Neural cell (in vitro differentiated cells): ENCODE measurements at regions not wholly inside any gene's neighbourhood (a gene's known extent, or its start where the extent isn't known, plus 50 kb on each side); places are given as distances from the start of the nearest gene placed in this dataset.

Experiments
- H2AFZ ChIP-seq: fragments of 200-600, 300-800 bp; sonication (generic), shearing (Covaris generic); 2 replicates; pipeline ENCODE4 v1.6.0; 2014; ENCODE audit warnings: low read depth, mild to moderate bottlenecking, antibody characterized with exemption, low read length, moderate library complexity
- H3F3A ChIP-seq: fragments of 200-600 bp; shearing (Covaris generic); 2 replicates; pipeline ENCODE4 v1.6.1; 2016; ENCODE audit warnings: mild to moderate bottlenecking, moderate library complexity, mixed read lengths, antibody characterized with exemption, low read length; ENCODE audit not compliant: insufficient read depth, poor library complexity, severe bottlenecking
- H3K27ac ChIP-seq: fragments of 200-600, 300-800 bp; sonication (generic), shearing (Covaris generic); 2 replicates; pipeline ENCODE4 v1.5.1; 2014; ENCODE audit warnings: mild to moderate bottlenecking, low read length, moderate library complexity
- H3K27me3 ChIP-seq: fragments of 300-800, 200-600 bp; sonication (generic), shearing (Covaris generic); 2 replicates; pipeline ENCODE4 v1.6.0; 2014; ENCODE audit warnings: mild to moderate bottlenecking, low read depth, low read length, moderate library complexity; ENCODE audit not compliant: insufficient read depth
- H3K36me3 ChIP-seq: fragments of 300-800, 200-600 bp; sonication (generic), shearing (Covaris generic); 2 replicates; pipeline ENCODE4 v1.5.1; 2014; ENCODE audit warnings: mild to moderate bottlenecking, antibody characterized with exemption, low read length, moderate library complexity; ENCODE audit not compliant: insufficient read depth
- H3K4me2 ChIP-seq: fragments of 300-800, 200-600 bp; sonication (generic), shearing (Covaris generic); 2 replicates; pipeline ENCODE4 v1.6.0; 2014; ENCODE audit warnings: mild to moderate bottlenecking, low read length
- H3K4me3 ChIP-seq: fragments of 300-800, 200-600 bp; sonication (generic), shearing (Covaris generic); 2 replicates; pipeline ENCODE4 v1.5.1; 2014; ENCODE audit warnings: mild to moderate bottlenecking, low read length, moderate library complexity
- H3K79me2 ChIP-seq: fragments of 200-600 bp; shearing (Covaris generic); replicated peaks from 2 replicates; pipeline ENCODE4 v1.6.0; 2014; ENCODE audit warnings: mild to moderate bottlenecking, low read length, moderate library complexity; ENCODE audit not compliant: insufficient read depth
- H3K9ac ChIP-seq: fragments of 300-800, 200-600 bp; sonication (generic), shearing (Covaris generic); 2 replicates; pipeline ENCODE4 v1.6.1; 2016; ENCODE audit warnings: mild to moderate bottlenecking, low read length, mixed read lengths
- H3K9me2 ChIP-seq: fragments of 200-600 bp; shearing (Covaris generic); 2 replicates; pipeline ENCODE4 v1.6.1; 2016; ENCODE audit warnings: mild to moderate bottlenecking, low read length, mixed read lengths; ENCODE audit not compliant: insufficient read depth
- H3K9me3 ChIP-seq: fragments of 200-600, 300-800 bp; sonication (generic), shearing (Covaris generic); 2 replicates; pipeline ENCODE4 v1.6.1; 2016; ENCODE audit warnings: mild to moderate bottlenecking, mixed run types, low read length, moderate library complexity, mixed read lengths
- H4K20me1 ChIP-seq: fragments of 200-600 bp; shearing (Covaris generic); 2 replicates; pipeline ENCODE4 v1.6.1; 2016; ENCODE audit warnings: mild to moderate bottlenecking, mixed run types; ENCODE audit not compliant: insufficient read depth
- EP300 ChIP-seq: fragments of 450-650 bp; conservative IDR thresholded peaks from 2 replicates; pipeline ENCODE4 v1.6.1; 2014; ENCODE audit warnings: antibody characterized with exemption, mild to moderate bottlenecking, moderate library complexity; ENCODE audit not compliant: poor library complexity, severe bottlenecking
- EZH2 ChIP-seq: fragments of 200-600, 300-800 bp; shearing (Covaris generic), sonication (generic); IDR thresholded peaks from 2 replicates; pipeline ENCODE4 v1.6.1; 2014; ENCODE audit warnings: antibody characterized with exemption, low read length, borderline replicate concordance, mild to moderate bottlenecking; ENCODE audit not compliant: insufficient read depth, poor library complexity, severe bottlenecking
- MXI1 ChIP-seq: fragments of 450-650 bp; conservative IDR thresholded peaks from 2 replicates; pipeline ENCODE4 v1.6.1; 2014; ENCODE audit warnings: antibody characterized with exemption, mild to moderate bottlenecking; ENCODE audit not compliant: poor library complexity, severe bottlenecking
- POLR2AphosphoS5 ChIP-seq: IDR thresholded peaks from 2 replicates; pipeline ENCODE4 v1.6.1; 2012
- RAD21 ChIP-seq: fragments of 450-650 bp; conservative IDR thresholded peaks from 2 replicates; pipeline ENCODE4 v1.6.1; 2014; ENCODE audit warnings: antibody characterized with exemption, mild to moderate bottlenecking, moderate library complexity
- REST ChIP-seq: IDR thresholded peaks from 2 replicates; pipeline ENCODE4 v1.6.1; 2012; ENCODE audit warnings: borderline replicate concordance
- SMC3 ChIP-seq: fragments of 450-650 bp; conservative IDR thresholded peaks from 2 replicates; pipeline ENCODE4 v1.6.1; 2014; ENCODE audit warnings: antibody characterized with exemption, mild to moderate bottlenecking, moderate library complexity; ENCODE audit not compliant: poor library complexity
- TAF1 ChIP-seq: IDR thresholded peaks from 2 replicates; pipeline ENCODE4 v1.6.1; 2012; ENCODE audit warnings: low read depth
- TF ChIP-seq, protein P1 (sequence below): fragments of 450-650 bp; IDR thresholded peaks from 2 replicates; pipeline ENCODE4 v1.5.1; 2014; ENCODE audit warnings: antibody characterized with exemption, mild to moderate bottlenecking, moderate library complexity; ENCODE audit not compliant: poor library complexity, severe bottlenecking

- H3K27ac ChIP-seq, result no peak overlapping the region
- H3K9ac ChIP-seq, result no peak overlapping the region
- no peak for TF ChIP-seq EP300
- TF ChIP-seq REST, result no peak
- no peaks in the 10 kb centered on the region for H3K36me3 ChIP-seq
- H3K27me3 ChIP-seq, result no peaks in the 10 kb centered on the region
- no peaks in the 10 kb centered on the region for H3K9me3 ChIP-seq
- no peaks in the 10 kb centered on the region for H4K20me1 ChIP-seq
- H3K9me2 ChIP-seq, result no peaks in the 10 kb centered on the region
- no peak overlapping the region for H2AFZ ChIP-seq
- no peaks in the 10 kb centered on the region for H3K79me2 ChIP-seq
- no peaks in the 10 kb centered on the region for H3F3A ChIP-seq
- H3K4me2 ChIP-seq, result no peak overlapping the region
- H3K4me3 ChIP-seq, result no peak overlapping the region
These were observed 717.4 kb upstream of the FAM174A start for GRCh38 chr5:99817796-99818195.

DNA sequence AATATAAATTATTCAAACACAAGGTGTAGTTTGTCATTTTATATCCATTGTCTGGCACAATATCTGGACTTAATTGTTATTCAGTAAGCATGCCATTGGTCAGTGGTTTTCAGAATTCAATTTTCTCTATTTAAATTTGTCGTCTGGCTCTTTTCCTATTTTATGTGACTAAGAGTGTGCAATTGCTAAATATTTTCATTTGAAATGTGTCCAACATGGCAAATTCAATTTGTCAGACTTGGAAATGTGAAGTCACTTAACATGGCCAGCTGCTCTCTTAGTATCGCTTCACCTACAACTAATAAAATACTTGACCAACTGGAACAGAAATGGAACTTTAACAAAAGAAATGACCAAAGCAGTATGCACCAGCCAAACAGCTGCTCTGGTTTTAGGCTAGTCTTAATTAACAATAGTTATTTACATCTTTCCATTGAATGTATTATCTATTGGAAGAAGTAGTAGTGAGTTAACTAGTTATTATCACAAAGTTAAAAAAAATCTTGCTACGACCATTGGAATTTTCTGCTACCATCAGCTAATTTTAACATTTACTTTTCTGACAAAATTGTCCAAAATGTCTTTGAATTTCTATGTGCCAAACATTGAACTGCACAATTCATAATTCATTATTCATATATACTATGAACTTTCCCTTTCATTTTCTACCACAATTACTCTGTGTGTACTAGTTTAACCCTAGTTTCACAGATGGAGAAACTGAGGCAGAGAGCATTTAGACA, 720.7 kb upstream of the FAM174A start:
- Histone ChIP-seq H2AFZ (no peak overlapping the region), H3K79me2 (no peaks in the 10 kb centered on the region), H3K4me2 (no peak overlapping the region), H4K20me1 (no peaks in the 10 kb centered on the region), H3F3A (no peaks in the 10 kb centered on the region), H3K9ac (no peak overlapping the region), H3K9me2 (no peaks in the 10 kb centered on the region), H3K27me3 (no peaks in the 10 kb centered on the region), H3K4me3 (no peak overlapping the region), H3K36me3 (no peaks in the 10 kb centered on the region), H3K27ac (no peak overlapping the region), H3K9me3 (no peaks in the 10 kb centered on the region)
- TF ChIP-seq SMC3 (no peak), POLR2AphosphoS5 (no peak), REST (no peak), EZH2 (no peak), EP300 (no peak), RAD21 (no peak), MXI1 (no peak), TAF1 (no peak)
- TF ChIP-seq, protein P1, sequence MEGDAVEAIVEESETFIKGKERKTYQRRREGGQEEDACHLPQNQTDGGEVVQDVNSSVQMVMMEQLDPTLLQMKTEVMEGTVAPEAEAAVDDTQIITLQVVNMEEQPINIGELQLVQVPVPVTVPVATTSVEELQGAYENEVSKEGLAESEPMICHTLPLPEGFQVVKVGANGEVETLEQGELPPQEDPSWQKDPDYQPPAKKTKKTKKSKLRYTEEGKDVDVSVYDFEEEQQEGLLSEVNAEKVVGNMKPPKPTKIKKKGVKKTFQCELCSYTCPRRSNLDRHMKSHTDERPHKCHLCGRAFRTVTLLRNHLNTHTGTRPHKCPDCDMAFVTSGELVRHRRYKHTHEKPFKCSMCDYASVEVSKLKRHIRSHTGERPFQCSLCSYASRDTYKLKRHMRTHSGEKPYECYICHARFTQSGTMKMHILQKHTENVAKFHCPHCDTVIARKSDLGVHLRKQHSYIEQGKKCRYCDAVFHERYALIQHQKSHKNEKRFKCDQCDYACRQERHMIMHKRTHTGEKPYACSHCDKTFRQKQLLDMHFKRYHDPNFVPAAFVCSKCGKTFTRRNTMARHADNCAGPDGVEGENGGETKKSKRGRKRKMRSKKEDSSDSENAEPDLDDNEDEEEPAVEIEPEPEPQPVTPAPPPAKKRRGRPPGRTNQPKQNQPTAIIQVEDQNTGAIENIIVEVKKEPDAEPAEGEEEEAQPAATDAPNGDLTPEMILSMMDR, result no peak
